SK-N-SH (cell line): ENCODE measurements at regions not wholly inside any gene's neighbourhood (a gene's known extent, or its start where the extent isn't known, plus 50 kb on each side); places are given as distances from the start of the nearest gene placed in this dataset.
A peak's percentile ranks its signal among the peaks of the same experiment; 100 is the strongest.

Source experiments
- CTCF ChIA-PET: fragments of 300-600, 350-600 bp; formaldehyde crosslinking; extraction: SDS; loops from one replicate; lab custom pipeline; 2021; lab: Yijun Ruan, JAX
- POLR2A ChIA-PET: fragments of 350-600 bp; sonication (Branson Sonifier 250); formaldehyde crosslinking; extraction: SDS; loops from one replicate; lab custom pipeline; 2020; ENCODE audit warnings: antibody characterized with exemption, inconsistent platforms; lab: Yijun Ruan, JAX
- DNase-seq: peaks from one replicate; pipeline ENCODE4 v3.0.0; 2012
- H2AFZ ChIP-seq: fragments of 200-600 bp; sonication (generic); 2 replicates; pipeline ENCODE4 v1.8.1; 2016; ENCODE audit warnings: antibody characterized with exemption, mild to moderate bottlenecking, low read depth
- H3F3A ChIP-seq: fragments of 200-600 bp; sonication (generic); replicated peaks from 2 replicates; pipeline ENCODE3; 2016; ENCODE audit warnings: antibody characterized with exemption, mild to moderate bottlenecking; ENCODE audit not compliant: insufficient read depth
- H3K27ac ChIP-seq, 2 experiments: fragments of 200-500 bp in 1 of 2; fragments of 200-600 bp in 1 of 2; sonication (Bioruptor generic) in 1 of 2; sonication (generic), shearing (Covaris generic) in 1 of 2; 2 replicates each; pipeline versions ENCODE4 v1.5.1 to v1.6.1; 2014 to 2016; ENCODE audit warnings: low read depth in 2 of 2, inconsistent platforms in 1 of 2, low read length in 1 of 2, mild to moderate bottlenecking in 1 of 2, mixed read lengths in 1 of 2
- H3K27me3 ChIP-seq: fragments of 200-600 bp; sonication (generic), shearing (Covaris generic); 2 replicates; pipeline ENCODE4 v1.6.1; 2016; ENCODE audit warnings: mixed run types; ENCODE audit not compliant: insufficient read depth
- H3K36me3 ChIP-seq, 2 experiments: fragments of 200-500 bp in 1 of 2; fragments of 200-600 bp in 1 of 2; sonication (Bioruptor generic) in 1 of 2; sonication (generic) in 1 of 2; replicated peaks in 1 of 2; 2 replicates each; pipeline versions ENCODE3 to v1.5.1; 2014 to 2016; ENCODE audit warnings: low read length in 1 of 2, mild to moderate bottlenecking in 1 of 2; ENCODE audit not compliant: insufficient read depth in 2 of 2, control insufficient read depth in 1 of 2
- H3K4me1 ChIP-seq, 2 experiments: fragments of 200-500 bp in 1 of 2; fragments of 200-600 bp in 1 of 2; sonication (Bioruptor generic) in 1 of 2; sonication (generic), shearing (Covaris generic) in 1 of 2; 2 replicates each; pipeline versions ENCODE4 v1.5.1 to v1.6.1; 2014 to 2016; ENCODE audit warnings: low read depth in 1 of 2, low read length in 1 of 2, mixed run types in 1 of 2; ENCODE audit not compliant: insufficient read depth in 2 of 2, control insufficient read depth in 1 of 2
- H3K4me2 ChIP-seq: fragments of 200-600 bp; sonication (generic), shearing (Covaris generic); 2 replicates; pipeline ENCODE4 v1.6.1; 2017; ENCODE audit warnings: mixed run types
- H3K4me3 ChIP-seq, 2 experiments: fragments of 200-500 bp in 1 of 2; fragments of 200-600 bp in 1 of 2; sonication (Bioruptor generic) in 1 of 2; sonication (generic), shearing (Covaris generic) in 1 of 2; 2 replicates each; pipeline versions ENCODE4 v1.5.1 to v1.8.1; 2014 to 2016; ENCODE audit warnings: low read depth in 2 of 2, inconsistent platforms in 1 of 2, low read length in 1 of 2, mild to moderate bottlenecking in 1 of 2, mixed read lengths in 1 of 2, moderate library complexity in 1 of 2
- H3K79me2 ChIP-seq: fragments of 200-600 bp; sonication (generic); 2 replicates; pipeline ENCODE4 v1.8.1; 2017; ENCODE audit warnings: mild to moderate bottlenecking; ENCODE audit not compliant: insufficient read depth
- H3K9ac ChIP-seq: fragments of 200-600 bp; sonication (generic); 2 replicates; pipeline ENCODE4 v1.6.1; 2017; ENCODE audit warnings: mixed run types
- H3K9me2 ChIP-seq: fragments of 200-600 bp; sonication (generic); 2 replicates; pipeline ENCODE4 v1.6.1; 2017; ENCODE audit warnings: mixed run types
- H3K9me3 ChIP-seq: fragments of 200-600 bp; sonication (generic); 2 replicates; pipeline ENCODE4 v1.6.1; 2017; ENCODE audit warnings: mixed run types, mild to moderate bottlenecking, moderate library complexity
- H4K20me1 ChIP-seq: fragments of 200-600 bp; sonication (generic); 2 replicates; pipeline ENCODE4 v1.6.1; 2017; ENCODE audit warnings: mild to moderate bottlenecking, mixed run types; ENCODE audit not compliant: insufficient read depth
- EP300 ChIP-seq, 2 experiments: IDR thresholded peaks; 2 replicates each; pipeline versions ENCODE4 v1.4.0 to v1.6.1; 2012; ENCODE audit warnings: borderline replicate concordance in 1 of 2, low read depth in 1 of 2, low read length in 1 of 2
- FOSL2 ChIP-seq: IDR thresholded peaks from 2 replicates; pipeline ENCODE4 v1.4.0; 2012; ENCODE audit warnings: low read depth, mild to moderate bottlenecking, moderate library complexity, borderline replicate concordance
- FOXJ3 ChIP-seq: sonication (generic); formaldehyde crosslinking; IDR thresholded peaks from 2 replicates; pipeline ENCODE4 v1.5.1; 2020; ENCODE audit warnings: mild to moderate bottlenecking, missing genetic modification reagents
- FOXM1 ChIP-seq: IDR thresholded peaks from 2 replicates; pipeline ENCODE4 v1.4.0; 2012; ENCODE audit warnings: low read depth, mild to moderate bottlenecking
- GATA2 ChIP-seq: sonication (generic); formaldehyde crosslinking; IDR thresholded peaks from 2 replicates; pipeline ENCODE4 v1.5.0; 2020; ENCODE audit warnings: mild to moderate bottlenecking, missing genetic modification reagents
- MEF2A ChIP-seq: IDR thresholded peaks from 2 replicates; pipeline ENCODE4 v1.4.0; 2012; ENCODE audit warnings: low read depth, borderline replicate concordance
- MXI1 ChIP-seq: IDR thresholded peaks from 2 replicates; pipeline ENCODE4 v1.6.1; 2012; ENCODE audit warnings: mild to moderate bottlenecking, low read depth, low read length, improper control_type of control experiment
- NFIC ChIP-seq: IDR thresholded peaks from 2 replicates; pipeline ENCODE4 v1.4.0; 2012; ENCODE audit warnings: borderline replicate concordance
- POLR2AphosphoS5 ChIP-seq: IDR thresholded peaks from 2 replicates; pipeline ENCODE4 v1.6.1; 2012; ENCODE audit warnings: low read depth, low read length
- RAD21 ChIP-seq: IDR thresholded peaks from 2 replicates; pipeline ENCODE4 v1.6.1; 2012; ENCODE audit warnings: mild to moderate bottlenecking, low read length
- RXRA ChIP-seq: IDR thresholded peaks from 2 replicates; pipeline ENCODE4 v1.4.0; 2012; ENCODE audit warnings: low read depth, mild to moderate bottlenecking, borderline replicate concordance
- SIN3A ChIP-seq: IDR thresholded peaks from 2 replicates; pipeline ENCODE4 v1.6.1; 2012; ENCODE audit warnings: low read depth, mild to moderate bottlenecking, low read length, moderate library complexity, borderline replicate concordance
- SMC3 ChIP-seq: IDR thresholded peaks from 2 replicates; pipeline ENCODE4 v1.6.1; 2012; ENCODE audit warnings: low read depth, low read length, improper control_type of control experiment
- TCF12 ChIP-seq: IDR thresholded peaks from 2 replicates; pipeline ENCODE4 v1.4.0; 2012
- TEAD4 ChIP-seq: IDR thresholded peaks from 2 replicates; pipeline ENCODE4 v1.4.0; 2012; ENCODE audit warnings: mild to moderate bottlenecking, borderline replicate concordance; ENCODE audit not compliant: insufficient read depth
- WGBS: methylation state at CpG from one replicate; pipeline ENCODE4 v1.1.6; 2017; ENCODE audit warnings: low lambda C conversion rate; 5-methylcytosine and 5-hydroxymethylcytosine counted together
- TF ChIP-seq, protein P1 (sequence below): IDR thresholded peaks from 2 replicates; pipeline ENCODE4; 2012
- TF ChIP-seq, protein P2 (sequence below): IDR thresholded peaks from 2 replicates; pipeline ENCODE4 v1.4.0; 2012; ENCODE audit warnings: low read depth, borderline replicate concordance
- TF ChIP-seq, protein P3 (sequence below): IDR thresholded peaks from 2 replicates; pipeline ENCODE4 v1.4.0; 2012; ENCODE audit warnings: low read depth, borderline replicate concordance

DNA sequence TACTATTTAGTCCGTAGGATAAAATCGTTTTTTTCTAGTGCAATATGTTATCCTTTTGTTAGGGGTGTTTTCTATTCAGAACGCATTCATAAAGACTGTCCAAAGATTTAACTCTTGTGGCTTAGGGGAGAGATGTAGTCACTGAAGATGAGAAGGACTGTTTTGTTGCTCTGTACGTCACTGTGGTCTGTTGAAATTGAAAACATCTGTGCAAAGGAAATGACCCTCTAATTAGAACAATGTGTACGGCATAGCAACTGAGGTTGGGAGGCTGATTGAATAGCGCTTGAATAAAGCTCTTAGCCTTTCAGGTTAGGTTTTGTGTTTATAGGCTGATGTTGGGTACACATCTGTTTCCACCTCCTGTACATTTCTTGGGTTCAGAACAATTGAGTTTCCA, 453.4 kb upstream of the AKR1E2 start (continued):
- TF ChIP-seq, protein P1, sequence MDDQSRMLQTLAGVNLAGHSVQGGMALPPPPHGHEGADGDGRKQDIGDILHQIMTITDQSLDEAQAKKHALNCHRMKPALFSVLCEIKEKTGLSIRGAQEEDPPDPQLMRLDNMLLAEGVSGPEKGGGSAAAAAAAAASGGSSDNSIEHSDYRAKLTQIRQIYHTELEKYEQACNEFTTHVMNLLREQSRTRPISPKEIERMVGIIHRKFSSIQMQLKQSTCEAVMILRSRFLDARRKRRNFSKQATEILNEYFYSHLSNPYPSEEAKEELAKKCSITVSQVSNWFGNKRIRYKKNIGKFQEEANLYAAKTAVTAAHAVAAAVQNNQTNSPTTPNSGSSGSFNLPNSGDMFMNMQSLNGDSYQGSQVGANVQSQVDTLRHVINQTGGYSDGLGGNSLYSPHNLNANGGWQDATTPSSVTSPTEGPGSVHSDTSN = peak; percentile 89
- TF ChIP-seq, protein P2, sequence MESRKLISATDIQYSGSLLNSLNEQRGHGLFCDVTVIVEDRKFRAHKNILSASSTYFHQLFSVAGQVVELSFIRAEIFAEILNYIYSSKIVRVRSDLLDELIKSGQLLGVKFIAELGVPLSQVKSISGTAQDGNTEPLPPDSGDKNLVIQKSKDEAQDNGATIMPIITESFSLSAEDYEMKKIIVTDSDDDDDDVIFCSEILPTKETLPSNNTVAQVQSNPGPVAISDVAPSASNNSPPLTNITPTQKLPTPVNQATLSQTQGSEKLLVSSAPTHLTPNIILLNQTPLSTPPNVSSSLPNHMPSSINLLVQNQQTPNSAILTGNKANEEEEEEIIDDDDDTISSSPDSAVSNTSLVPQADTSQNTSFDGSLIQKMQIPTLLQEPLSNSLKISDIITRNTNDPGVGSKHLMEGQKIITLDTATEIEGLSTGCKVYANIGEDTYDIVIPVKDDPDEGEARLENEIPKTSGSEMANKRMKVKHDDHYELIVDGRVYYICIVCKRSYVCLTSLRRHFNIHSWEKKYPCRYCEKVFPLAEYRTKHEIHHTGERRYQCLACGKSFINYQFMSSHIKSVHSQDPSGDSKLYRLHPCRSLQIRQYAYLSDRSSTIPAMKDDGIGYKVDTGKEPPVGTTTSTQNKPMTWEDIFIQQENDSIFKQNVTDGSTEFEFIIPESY = peak; percentile 80
- TF ChIP-seq RAD21 (peak; percentile 13), SIN3A (peak; percentile 22; the same call in 1 of the 2 replicates), MXI1 (no peak), RXRA (peak; percentile 76)

DNA sequence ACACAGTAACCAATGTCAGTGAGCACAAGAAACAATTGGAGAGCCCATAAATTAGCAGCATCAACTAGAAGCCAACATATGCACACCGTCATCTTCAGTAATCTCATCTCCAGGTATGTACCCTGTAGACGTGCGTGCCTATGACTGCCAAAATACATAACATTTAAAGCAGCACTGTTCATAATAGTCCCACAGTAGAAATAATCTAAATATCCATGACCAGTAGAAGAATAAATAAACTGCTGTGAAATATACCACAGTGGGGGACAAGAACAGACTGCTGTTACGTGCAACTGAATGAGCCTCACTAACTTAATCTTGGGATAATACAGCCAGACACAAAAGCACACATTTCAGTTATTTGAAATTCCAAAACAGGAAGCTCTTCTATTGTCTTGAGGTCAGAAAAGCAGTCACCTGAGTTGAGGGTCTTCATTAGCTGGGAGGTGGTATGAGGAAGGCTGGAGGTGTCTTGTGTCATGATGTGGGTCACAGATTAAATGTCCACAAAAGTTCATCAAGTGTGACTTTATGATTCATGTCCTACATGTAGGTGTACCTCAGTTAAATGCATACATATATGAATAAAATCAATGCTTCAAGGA, 454.2 kb upstream of the AKR1E2 start:
- POLR2A ChIA-PET = no interaction called here
- Histone ChIP-seq H3K27ac (peak overlapping the region; percentile 92 to 98), H3K79me2 (no peaks in the 10 kb centered on the region), H3K9me2 (no peaks in the 10 kb centered on the region), H3K4me1 (peaks cover 5 to 17% of the 10 kb centered on the region in 2 experiments; a peak in 3 of 4 replicates), H2AFZ (no peak overlapping the region), H3K9ac (peak overlapping the region; percentile 60; the same call in 1 of the 2 replicates), H3F3A (peaks cover 13% of the 10 kb centered on the region), H3K4me2 (peak overlapping the region; percentile 14; the same call in 1 of the 2 replicates), H3K4me3 (no peak overlapping the region), H3K9me3 (peaks cover 6% of the 10 kb centered on the region; the same call in 1 of the 2 replicates), H4K20me1 (no peaks in the 10 kb centered on the region), H3K27me3 (no peaks in the 10 kb centered on the region), H3K36me3 (no peaks in the 10 kb centered on the region)
- DNase-seq = no peak
- CTCF ChIA-PET = no interaction called here
- 86% methylated on average over 4 of the region's 4 CpGs for WGBS
- TF ChIP-seq FOSL2 (no peak), TEAD4 (no peak), FOXM1 (no peak), NFIC (no peak), EP300 (IDR thresholded peaks at IDR 0.05; ENCODE audit: borderline replicate concordance in 1 of 2, low read depth in 1 of 2, low read length in 1 of 2) (no peak), GATA2 (CRISPR knock-in tag) (no peak), MEF2A (no peak), POLR2AphosphoS5 (no peak), RXRA (no peak), FOXJ3 (CRISPR knock-in tag) (no peak), TCF12 (no peak), SMC3 (no peak)
- TF ChIP-seq, protein P3, sequence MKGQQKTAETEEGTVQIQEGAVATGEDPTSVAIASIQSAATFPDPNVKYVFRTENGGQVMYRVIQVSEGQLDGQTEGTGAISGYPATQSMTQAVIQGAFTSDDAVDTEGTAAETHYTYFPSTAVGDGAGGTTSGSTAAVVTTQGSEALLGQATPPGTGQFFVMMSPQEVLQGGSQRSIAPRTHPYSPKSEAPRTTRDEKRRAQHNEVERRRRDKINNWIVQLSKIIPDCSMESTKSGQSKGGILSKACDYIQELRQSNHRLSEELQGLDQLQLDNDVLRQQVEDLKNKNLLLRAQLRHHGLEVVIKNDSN = no peak
- TF ChIP-seq, protein P2 = no peak
- TF ChIP-seq, all 33 proteins: peak for 0
